HG03135 (cell line): ENCODE measurements at regions not wholly inside any gene's neighbourhood (a gene's known extent, or its start where the extent isn't known, plus 50 kb on each side); places are given as distances from the start of the nearest gene placed in this dataset.
A peak's percentile ranks its signal among the peaks of the same experiment; 100 is the strongest.
"Not testable (repeated sequence)": the region's sequence is repeated elsewhere in the genome, so short reads cannot be mapped to it uniquely, and the experiment has no call there.

Source experiments
- ATAC-seq: cut with Tn5 transposase; IDR thresholded peaks from one replicate; pipeline ENCODE4 v1.9.1; 2021; ENCODE audit warnings: mild to moderate bottlenecking, moderate library complexity; ENCODE audit not compliant: unreplicated experiment

DNA sequence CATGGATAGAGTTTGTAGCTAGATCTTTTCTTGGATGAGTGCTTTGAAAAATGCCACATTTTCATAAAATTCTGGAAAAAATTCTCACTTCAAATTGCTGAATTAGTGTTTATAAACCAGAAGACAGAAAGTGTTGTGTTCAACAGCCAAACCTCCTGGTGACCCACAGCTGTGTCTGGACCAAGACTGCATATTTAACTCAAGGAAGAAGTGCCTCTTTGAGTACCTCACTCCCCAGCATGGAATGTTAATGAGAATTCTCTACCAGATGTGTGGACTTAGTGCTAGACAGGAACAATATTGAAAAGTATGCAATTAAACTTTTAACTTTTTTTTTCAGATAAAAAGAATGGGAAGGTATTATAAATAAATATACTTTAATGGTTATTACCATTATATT is 609.3 kb downstream of the COL12A1 start:
- ATAC-seq = no peak

DNA sequence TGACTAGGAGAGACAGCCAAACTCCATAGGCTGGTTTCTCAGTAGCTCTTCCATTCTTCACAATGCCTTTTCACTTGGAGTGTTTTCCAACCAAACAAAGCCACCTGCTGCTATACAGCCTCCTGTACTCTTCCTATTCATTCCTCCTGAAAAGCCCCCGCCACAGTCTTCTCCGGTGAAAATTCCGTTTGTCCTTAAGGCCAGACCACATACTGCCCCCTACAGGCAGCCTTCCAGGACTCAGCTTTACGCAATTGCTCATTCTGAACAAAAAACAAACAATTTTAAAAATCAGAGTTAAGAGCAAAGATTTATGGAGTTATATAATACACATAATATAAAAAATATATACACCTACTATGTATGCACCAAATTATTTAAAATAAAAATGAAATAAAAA is 611.5 kb downstream of the COL12A1 start:
- ATAC-seq = not testable (repeated sequence)

DNA sequence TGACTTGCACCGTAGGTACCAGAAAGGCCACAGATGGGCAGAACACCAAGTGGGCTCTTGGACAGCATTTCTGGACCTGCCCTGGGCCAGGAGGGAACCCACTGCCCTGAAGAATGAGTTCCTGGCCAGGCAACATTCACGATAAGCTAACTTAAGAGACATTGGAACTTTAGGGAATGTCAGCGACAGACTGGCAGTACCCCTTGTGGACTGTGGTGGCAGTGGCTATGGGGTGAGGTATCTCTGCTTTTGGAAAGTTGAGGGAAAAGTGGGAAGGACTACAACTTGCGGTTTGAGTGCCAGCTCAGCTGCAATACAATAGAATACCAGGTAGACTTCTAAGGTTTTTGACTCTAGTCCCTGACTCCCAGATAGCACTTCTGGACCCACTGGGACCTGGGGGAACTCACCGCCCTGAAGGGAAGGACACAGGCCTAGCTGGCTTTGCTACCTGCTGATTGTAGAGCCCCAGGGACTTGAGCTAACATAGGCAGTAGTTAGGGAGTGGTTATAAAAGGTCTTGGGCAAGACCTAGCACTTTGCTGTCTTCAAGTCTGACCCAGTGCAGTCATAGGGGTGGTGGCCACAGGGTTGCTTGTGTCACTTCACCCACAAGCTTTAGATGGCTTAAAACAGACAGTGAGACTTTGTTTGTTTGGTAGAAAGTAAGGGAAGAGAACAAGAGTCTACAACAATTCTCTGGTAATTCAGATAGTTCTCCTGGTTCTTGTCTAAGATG is 617.6 kb downstream of the COL12A1 start:
- no peak for ATAC-seq

DNA sequence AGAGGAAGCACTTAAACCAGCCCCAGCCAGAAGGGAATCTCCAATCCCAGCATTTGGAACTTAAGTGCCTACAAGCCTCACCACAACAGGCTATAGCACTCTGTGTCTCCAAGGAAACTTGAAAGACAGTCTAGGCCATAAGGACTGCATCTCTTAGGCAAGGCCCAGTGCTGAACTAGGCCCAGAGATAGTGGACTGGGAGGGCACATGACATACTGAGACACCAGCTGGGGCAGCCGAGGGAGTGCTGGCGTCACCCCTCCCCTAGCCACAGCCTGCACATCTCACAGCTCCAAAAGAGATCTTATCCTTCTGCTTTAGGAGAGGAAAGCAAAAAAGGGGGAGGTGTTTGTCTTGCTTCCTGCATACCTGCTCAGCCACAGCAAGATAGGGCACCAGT is 618.5 kb downstream of the COL12A1 start:
- no peak for ATAC-seq

DNA sequence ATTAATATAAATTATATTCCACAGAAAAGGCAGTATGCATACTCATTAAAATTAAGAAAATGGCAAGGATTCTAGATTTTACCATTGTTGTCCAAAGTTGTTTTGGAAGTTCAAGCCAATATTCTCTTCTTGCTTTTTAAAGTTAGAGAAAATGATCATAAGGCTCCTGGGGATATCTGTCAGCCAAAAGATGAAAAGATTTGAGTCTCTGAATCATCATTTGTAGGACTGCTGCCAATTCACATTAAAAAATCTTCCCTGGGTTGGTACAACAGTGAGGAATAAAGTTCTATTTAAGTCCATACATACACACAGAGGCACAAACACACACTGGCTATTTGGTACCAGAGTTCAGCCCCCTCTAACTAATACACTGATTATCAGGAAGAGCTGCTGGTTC is 620.1 kb downstream of the COL12A1 start:
- no peak for ATAC-seq

DNA sequence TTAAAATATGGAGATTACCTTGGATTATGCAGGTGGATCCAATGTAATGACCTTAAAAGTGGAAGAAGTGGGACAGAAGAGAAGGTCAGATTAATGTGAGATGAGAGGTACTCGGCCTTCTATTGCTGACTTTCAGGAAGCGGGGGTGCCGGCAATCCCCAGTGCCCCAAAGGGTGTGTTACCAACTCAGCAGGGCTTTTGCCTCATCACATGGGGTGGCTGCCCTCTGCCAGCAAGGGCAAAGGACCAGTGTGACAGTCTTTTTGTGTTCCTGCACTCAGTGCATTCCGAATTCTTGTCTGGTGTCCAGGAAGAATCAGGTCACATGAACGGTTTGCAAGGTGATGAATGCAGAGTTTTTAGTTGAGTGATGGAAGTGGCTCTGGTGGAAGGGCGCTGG is 624.2 kb downstream of the COL12A1 start:
- ATAC-seq = no peak

DNA sequence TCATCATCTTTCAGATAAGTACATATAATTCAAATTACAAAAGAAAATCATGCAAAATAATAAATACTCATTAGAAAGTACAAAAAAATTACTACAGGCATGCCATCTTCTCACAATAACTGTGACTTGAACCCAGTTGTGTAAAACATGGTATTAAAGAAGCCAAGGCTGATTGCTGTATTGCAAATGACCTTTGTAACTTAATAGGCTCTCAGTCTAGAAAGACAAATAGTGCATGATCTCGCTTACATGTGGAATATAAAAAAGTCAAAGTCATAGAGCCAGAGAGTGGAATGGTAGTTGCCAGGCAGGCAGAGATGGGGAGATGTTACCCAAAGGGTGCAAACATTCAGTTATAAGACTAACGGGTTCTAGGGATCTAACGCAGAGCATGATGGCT is 626.1 kb downstream of the COL12A1 start:
- ATAC-seq = no peak

DNA sequence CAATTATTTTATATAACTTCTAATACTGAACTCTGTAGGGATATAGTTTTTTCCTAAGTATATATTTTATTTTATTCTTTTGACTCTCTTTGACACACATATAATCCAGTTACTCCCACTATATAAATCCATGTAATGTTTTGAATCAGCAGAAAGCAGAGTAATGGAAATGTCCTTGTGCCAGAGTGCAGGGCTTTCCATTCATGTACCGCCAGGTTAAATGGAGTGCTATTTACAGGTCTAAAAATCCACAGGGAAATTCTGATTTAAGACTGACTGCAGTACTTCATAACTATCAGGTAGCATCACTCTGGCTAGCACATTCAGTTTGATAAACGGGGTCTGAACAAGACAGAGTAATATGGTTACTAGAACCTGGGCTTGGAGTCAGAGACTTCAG is 626.8 kb downstream of the COL12A1 start:
- no peak for ATAC-seq

DNA sequence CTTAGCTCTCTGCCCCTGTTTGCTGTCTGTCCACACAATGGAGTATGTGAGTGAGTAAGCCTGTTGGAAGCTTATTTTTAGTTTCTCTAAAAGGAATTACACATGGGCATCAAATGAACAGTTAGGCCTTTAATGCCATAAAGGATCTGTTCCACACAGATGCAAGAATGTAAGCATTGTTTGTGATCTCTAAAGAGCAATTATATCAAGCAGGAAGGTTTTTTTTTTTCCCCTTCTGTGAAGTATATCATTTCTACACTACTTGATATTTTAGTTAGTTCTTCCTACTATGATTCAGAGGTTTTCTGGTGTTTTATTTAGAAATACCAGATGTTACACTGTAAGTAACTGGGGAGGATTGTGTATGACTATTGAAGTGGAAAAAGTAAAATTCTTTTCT is 627.5 kb downstream of the COL12A1 start:
- ATAC-seq = no peak

DNA sequence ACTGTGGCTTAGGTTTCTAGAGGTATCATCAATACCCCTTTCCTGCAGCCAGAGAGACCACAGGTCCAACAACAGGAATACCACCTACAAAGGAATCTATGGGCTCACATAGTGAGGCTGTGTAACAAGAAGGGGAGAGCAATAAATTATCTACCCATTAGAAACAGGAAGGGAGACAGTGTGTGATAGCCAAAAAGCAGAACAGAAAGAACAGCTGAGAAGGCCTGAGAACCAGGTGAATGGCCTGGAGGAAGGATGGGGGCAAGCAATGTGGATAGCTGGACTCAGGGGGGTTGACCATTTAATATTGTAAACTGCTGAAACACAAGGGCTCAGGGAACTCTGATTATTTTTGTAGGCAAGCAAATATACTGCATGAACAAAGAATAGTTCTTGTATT is 628.2 kb downstream of the COL12A1 start:
- ATAC-seq = peak; percentile 98

DNA sequence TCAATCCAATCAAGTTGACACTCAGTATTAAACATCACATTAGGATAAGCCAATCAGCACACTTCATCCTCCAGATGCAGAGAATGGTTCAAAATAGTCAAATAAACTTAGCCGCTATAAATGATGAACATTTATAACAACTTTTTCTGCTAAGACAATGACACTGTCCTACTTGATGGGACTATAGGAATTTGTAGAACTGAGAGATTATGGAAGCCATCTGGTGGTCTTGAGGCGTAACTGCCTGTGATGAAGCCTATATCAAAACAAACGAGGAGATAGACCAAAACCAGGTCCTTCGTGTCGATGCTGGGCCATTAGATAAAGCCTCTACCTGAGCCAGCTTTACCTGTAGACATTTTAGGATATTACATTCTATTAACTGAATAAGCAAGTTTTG is 631.1 kb downstream of the COL12A1 start:
- ATAC-seq = peak; percentile 37

DNA sequence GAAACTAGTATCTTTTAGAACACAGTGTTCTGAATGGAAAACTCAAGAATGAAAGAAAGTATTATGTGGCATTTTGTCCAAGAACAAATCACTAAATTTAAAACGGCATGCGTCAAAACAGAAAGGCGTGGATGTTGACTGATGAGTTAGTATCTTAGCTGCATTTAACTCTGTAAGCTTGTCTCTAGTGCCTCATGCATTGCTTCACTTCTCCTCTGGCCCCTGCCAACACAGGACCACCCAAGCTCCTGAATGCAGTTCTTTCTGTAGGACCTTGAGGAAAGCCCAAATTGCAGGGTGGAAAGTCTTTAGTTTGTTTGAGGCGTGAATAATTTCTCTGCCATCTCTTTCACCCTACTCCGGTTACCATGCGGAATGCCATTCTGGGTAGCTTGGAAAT is 632.2 kb downstream of the COL12A1 start:
- ATAC-seq = no peak

DNA sequence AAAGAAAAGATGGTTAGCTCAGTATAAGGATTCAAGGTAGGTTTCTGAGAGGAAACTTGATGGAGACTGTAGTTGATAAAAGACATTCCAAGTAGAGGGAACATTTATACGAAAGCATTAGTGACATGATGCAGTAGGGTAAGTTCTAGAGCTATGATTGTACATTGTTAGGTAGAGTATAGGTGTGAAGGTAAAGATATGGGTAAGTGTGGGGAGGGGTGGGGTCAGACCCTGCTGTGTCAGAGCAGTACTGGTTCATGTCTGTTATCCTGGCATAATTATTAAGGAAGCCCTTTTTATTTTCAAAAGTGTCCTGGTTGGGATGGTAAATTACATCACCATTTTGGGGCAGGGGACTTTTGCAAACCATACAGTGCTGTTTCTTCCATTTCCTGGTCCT is 635.8 kb downstream of the COL12A1 start:
- ATAC-seq = no peak

DNA sequence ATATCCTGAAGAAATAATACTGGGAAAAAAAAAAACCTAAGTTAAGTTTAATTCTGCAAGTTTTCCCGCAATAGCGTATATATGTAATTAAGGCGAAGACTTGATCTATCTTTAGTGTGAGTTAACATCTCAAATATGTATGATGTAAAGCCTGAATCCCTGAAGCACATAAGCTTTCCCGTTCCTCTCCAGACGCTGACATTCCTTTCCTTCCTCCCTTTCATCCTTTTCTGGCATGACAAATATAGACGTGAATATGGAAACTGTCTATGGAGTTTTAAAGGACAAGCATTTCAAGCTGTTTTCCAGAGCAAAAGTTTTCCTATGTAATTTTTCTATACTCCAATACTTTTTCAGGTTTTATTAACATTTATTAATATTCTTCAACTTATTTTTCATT is 637.0 kb downstream of the COL12A1 start:
- ATAC-seq = no peak

DNA sequence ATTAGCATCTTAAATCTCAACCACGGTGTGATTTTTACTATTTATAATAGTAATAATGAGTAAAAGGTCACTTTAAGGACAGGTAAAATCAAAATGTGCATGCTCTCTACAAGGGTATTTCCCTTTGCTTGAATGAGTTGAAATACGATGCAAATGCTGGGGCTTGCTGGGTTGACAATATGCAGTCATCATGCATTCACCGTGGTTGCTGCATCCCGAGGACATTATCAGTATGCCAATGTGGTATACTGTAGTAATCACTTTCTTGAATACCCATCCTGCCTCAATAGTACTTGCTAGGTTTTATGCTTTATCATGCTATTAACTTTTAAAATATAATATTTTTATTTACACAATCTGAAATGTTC is 637.9 kb downstream of the COL12A1 start:
- not testable (repeated sequence) for ATAC-seq

DNA sequence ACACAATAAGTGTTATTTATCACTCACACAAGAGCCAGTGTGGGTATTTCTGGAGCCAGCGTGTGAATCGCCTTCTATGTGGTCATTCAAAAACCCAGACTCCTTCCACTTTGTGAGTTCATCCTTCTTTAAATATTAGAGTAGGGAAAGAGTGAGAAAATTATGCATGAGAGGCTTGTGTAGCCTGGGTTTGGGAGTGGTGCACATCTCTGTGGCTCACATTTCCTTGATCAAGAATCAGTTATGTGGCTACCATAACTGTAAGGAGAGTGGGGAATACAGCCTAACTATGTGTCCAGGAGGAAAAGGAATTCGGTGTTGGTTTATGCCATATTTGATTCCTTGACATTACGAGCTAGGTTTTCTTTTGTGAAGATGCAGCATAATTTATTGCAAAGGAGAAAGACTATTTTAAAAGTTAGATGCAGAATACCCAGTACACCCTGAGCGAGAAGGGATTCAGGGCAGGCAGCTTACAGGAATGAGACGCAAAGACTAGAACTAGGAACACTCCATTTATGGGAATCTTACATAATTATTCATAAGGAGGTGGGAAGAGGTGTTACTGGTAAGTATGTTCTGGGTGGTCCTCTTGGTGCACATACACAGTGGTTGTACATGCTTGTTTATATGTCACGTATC is 638.5 kb downstream of the COL12A1 start:
- no peak for ATAC-seq

DNA sequence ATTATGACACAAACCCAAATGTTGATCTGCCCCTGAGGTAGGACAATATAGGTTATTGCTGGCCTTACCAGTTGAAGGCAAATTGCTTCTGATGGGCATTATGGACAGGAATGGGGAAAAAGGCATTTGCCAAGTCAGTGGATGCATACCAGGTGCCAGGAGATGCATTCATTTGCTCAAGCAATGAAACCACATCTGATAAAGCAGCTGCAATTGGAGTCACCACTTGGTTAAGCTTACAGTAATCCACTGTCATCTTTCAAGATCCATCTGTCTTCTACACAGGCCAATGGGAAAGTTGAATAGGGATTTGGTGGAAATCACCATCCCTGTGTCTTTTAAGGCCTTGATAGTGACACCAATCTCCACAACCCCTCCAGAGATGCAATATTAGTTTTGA is 648.6 kb downstream of the COL12A1 start:
- no peak for ATAC-seq

DNA sequence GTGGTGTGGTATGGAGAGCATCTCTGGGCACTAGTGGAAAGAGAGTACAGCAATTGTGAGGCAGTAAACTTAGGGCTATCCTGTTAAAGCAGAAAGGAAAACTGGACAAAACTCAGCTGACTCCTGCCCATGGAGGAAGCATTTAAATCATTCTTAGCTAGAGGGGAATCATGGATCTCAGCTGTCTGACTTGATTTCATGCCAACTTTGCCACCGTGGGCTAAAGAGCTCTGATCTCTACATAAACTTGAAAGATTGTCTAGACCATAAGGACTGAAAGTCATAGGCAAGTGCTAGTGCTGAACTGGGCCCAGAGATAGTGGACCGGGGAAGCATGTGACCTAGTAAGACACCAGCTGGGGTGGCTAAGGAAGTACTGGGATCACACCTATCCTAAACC is 651.8 kb downstream of the COL12A1 start:
- ATAC-seq = no peak

DNA sequence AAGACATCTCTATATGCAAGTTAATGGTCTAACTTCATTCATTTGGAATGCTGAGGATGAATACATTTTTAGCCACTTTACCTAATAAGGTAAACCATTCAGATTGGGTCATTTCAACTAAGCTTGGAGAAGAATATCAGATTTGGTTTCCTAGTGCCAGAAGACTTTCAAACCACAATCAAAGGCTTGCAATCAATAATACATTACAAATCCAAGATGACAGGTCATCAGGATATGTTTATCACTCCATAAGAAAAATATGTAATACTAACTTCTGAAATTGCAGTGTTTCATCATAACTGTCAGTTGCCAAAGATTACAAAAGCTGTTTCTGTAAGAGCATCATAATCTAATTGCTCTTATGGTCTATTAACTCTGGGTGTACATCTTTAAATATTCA is 654.0 kb downstream of the COL12A1 start:
- no peak for ATAC-seq

DNA sequence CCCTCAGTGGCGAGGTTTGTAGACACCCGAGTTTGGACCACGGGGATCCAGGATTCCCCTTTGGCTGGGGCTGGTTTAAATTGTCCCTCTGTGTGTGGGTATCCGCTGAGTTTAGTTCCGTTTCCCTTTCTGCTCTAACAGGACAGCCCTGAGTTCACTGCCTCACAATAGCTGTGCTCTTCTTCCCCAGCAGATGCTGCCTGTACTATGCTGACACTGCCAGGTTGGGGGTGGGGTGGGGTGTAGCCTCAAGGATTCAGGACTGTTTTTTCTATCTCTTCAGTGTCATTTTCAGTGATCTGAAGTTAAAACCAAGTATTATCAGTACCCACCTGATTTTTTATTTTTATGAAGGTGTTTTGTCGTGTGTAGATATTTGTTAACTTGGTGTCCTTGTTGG is 655.0 kb downstream of the COL12A1 start:
- ATAC-seq = no peak

DNA sequence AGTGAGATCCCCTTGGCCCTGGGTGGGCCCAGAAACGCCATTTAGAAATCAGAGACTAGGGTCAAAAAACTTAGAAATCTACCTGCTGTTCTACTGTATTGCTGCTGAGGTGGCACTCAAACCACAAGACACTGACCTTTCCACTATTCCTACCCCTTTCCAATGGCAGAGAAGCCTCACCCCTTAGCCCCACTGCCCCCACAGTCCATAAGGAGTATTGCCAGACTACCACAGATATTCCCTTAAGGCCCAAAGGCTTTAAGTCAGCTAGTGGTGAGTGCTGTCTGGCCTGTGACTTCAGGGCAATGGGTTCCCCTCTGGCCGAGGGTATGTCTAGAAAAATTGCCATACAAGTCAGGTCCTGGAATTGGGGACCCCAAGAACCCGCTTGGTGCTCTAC is 656.1 kb downstream of the COL12A1 start:
- ATAC-seq = no peak

DNA sequence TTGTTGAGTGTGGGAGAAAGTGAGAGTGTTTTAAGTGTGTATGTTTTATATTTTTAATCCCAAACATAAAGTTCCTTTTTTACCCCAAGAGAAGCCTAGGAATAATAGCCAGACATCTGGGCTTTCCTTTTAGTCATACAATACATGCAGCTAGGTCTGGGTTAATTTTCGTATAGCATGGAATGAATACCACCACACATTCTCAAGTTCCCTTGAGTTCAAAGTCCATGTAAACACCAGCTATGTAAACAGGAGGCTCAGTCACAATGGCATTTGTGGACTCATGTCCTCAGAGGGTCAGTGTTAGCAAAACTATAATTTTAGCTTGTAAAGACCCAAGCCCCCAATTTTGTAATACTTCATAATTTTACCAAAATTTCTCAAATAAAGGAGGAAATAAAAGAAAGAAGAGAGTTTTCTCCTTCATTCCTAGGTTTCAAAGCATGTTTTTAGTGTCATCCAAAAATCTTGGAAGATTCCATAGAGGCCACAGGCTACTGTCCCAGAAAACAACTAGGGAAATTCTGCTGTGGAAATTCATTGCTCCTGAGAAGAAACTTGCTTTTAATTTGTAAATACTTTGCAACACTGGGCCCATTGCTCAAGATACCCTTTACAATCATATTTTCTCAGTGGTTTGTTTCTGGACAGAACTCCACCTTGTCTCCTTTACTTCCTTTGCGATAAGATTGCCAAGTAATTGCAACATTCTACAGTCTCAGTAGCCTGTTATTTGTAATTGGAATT is 671.2 kb downstream of the COL12A1 start:
- ATAC-seq = no peak
